SK-N-SH (cell line): ENCODE measurements at regions not wholly inside any gene's neighbourhood (a gene's known extent, or its start where the extent isn't known, plus 50 kb on each side); places are given as distances from the start of the nearest gene placed in this dataset.

Experiments used
- CHD2 ChIP-seq: fragments of 150-350 bp; IDR thresholded peaks from 2 replicates; pipeline ENCODE4 v1.6.1; 2018; ENCODE audit warnings: low read length; ENCODE audit not compliant: partially characterized antibody
- EP300 ChIP-seq, 2 experiments: IDR thresholded peaks; 2 replicates each; pipeline versions ENCODE4 v1.4.0 to v1.6.1; 2012; ENCODE audit warnings: borderline replicate concordance in 1 of 2, low read depth in 1 of 2, low read length in 1 of 2
- FOXM1 ChIP-seq: IDR thresholded peaks from 2 replicates; pipeline ENCODE4 v1.4.0; 2012; ENCODE audit warnings: low read depth, mild to moderate bottlenecking
- GABPA ChIP-seq: IDR thresholded peaks from 2 replicates; pipeline ENCODE4 v1.4.0; 2012; ENCODE audit warnings: low read depth, mild to moderate bottlenecking
- JUND ChIP-seq: IDR thresholded peaks from 2 replicates; pipeline ENCODE4 v1.4.0; 2012
- NRF1 ChIP-seq: IDR thresholded peaks from 2 replicates; pipeline ENCODE4 v1.6.1; 2012; ENCODE audit warnings: low read depth, mild to moderate bottlenecking, low read length
- POLR2AphosphoS5 ChIP-seq: IDR thresholded peaks from 2 replicates; pipeline ENCODE4 v1.6.1; 2012; ENCODE audit warnings: low read depth, low read length
- RAD21 ChIP-seq: IDR thresholded peaks from 2 replicates; pipeline ENCODE4 v1.6.1; 2012; ENCODE audit warnings: mild to moderate bottlenecking, low read length
- SIN3A ChIP-seq: IDR thresholded peaks from 2 replicates; pipeline ENCODE4 v1.6.1; 2012; ENCODE audit warnings: low read depth, mild to moderate bottlenecking, low read length, moderate library complexity, borderline replicate concordance
- SMC3 ChIP-seq: IDR thresholded peaks from 2 replicates; pipeline ENCODE4 v1.6.1; 2012; ENCODE audit warnings: low read depth, low read length, improper control_type of control experiment
- TAF1 ChIP-seq: IDR thresholded peaks from 2 replicates; pipeline ENCODE4 v1.6.1; 2012; ENCODE audit warnings: low read depth, mild to moderate bottlenecking, low read length, moderate library complexity, borderline replicate concordance
- USF2 ChIP-seq: fragments of 150-350 bp; IDR thresholded peaks from 2 replicates; pipeline ENCODE4 v1.6.1; 2017; ENCODE audit warnings: antibody characterized with exemption, low read length, low read depth, borderline replicate concordance
- TF ChIP-seq, protein P1 (sequence below): fragments of 200-600 bp; sonication (generic); IDR thresholded peaks from 2 replicates; pipeline ENCODE4 v1.6.1; 2017; ENCODE audit warnings: antibody characterized with exemption, mild to moderate bottlenecking, moderate library complexity
- TF ChIP-seq, protein P2 (sequence below): IDR thresholded peaks from 2 replicates; pipeline ENCODE4 v1.4.0; 2012; ENCODE audit warnings: low read depth

GRCh38 chr9:23375511-23375910, 450.5 kb downstream of the ELAVL2 start:
- TF ChIP-seq, protein P1, sequence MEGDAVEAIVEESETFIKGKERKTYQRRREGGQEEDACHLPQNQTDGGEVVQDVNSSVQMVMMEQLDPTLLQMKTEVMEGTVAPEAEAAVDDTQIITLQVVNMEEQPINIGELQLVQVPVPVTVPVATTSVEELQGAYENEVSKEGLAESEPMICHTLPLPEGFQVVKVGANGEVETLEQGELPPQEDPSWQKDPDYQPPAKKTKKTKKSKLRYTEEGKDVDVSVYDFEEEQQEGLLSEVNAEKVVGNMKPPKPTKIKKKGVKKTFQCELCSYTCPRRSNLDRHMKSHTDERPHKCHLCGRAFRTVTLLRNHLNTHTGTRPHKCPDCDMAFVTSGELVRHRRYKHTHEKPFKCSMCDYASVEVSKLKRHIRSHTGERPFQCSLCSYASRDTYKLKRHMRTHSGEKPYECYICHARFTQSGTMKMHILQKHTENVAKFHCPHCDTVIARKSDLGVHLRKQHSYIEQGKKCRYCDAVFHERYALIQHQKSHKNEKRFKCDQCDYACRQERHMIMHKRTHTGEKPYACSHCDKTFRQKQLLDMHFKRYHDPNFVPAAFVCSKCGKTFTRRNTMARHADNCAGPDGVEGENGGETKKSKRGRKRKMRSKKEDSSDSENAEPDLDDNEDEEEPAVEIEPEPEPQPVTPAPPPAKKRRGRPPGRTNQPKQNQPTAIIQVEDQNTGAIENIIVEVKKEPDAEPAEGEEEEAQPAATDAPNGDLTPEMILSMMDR = no peak
- TF ChIP-seq SMC3 = no peak
- TF ChIP-seq POLR2AphosphoS5 = no peak
- TF ChIP-seq USF2 = no peak
- no peak for TF ChIP-seq JUND
- TF ChIP-seq, protein P2, sequence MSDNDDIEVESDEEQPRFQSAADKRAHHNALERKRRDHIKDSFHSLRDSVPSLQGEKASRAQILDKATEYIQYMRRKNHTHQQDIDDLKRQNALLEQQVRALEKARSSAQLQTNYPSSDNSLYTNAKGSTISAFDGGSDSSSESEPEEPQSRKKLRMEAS = no peak
- no peak for TF ChIP-seq EP300 (IDR thresholded peaks at IDR 0.05; ENCODE audit: borderline replicate concordance in 1 of 2, low read depth in 1 of 2, low read length in 1 of 2)
- no peak for TF ChIP-seq CHD2
- TF ChIP-seq TAF1 = no peak
- no peak for TF ChIP-seq RAD21
- no peak for TF ChIP-seq GABPA
- no peak for TF ChIP-seq SIN3A
- no peak for TF ChIP-seq FOXM1
- TF ChIP-seq NRF1 = no peak
